Body of pancreas (tissue), 4 donors: ENCODE measurements at regions not wholly inside any gene's neighbourhood (a gene's known extent, or its start where the extent isn't known, plus 50 kb on each side); places are given as distances from the start of the nearest gene placed in this dataset.

Source experiments
- POLR2A ChIP-seq, 3 donors: fragments of 450-650 bp; IDR thresholded peaks; one replicate each; pipeline ENCODE4 v1.6.1; 2016; ENCODE audit warnings: antibody characterized with exemption in 3 of 3, mild to moderate bottlenecking in 2 of 3
- TF ChIP-seq, protein P1 (sequence below), 7 experiments: fragments of 450-650 bp in 4 of 7; fragments of 200-600 bp in 3 of 7; sonication (generic) in 3 of 7; IDR thresholded peaks; one replicate each; pipeline ENCODE4 v1.5.1; 2016 to 2019; ENCODE audit warnings: antibody characterized with exemption in 7 of 7

DNA sequence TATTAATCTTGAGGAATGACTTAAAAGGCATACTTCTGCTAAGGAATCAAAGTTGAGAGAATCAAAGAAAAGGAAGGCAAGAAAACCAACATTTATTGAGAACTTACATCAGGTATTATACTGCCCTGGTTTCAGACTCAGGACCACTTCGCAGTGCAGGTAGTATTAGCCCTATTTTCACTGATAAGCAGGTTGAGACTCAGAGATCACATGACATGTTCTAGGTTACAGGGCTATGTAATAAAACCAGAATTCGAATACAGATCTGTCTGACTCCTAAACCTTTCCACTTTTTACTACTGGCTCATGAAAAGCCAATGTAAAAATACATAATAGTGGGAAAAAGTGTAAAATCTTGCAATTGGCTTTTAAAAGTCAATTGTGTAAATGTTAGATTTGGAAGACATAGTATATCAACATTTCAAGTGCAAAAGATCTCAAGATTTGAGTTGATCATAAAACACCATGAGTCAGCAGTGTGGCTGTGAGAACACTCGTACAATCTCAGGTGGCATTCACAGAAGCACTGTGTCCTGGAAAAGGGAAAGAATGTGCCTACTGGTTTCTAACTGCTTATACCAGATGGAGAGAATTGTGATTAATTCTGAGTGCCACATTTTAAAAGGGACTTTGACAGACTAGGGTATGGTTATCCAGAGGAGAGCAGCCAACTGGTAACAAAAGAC, 195.8 kb upstream of the MKLN1 start:
- TF ChIP-seq, protein P1, sequence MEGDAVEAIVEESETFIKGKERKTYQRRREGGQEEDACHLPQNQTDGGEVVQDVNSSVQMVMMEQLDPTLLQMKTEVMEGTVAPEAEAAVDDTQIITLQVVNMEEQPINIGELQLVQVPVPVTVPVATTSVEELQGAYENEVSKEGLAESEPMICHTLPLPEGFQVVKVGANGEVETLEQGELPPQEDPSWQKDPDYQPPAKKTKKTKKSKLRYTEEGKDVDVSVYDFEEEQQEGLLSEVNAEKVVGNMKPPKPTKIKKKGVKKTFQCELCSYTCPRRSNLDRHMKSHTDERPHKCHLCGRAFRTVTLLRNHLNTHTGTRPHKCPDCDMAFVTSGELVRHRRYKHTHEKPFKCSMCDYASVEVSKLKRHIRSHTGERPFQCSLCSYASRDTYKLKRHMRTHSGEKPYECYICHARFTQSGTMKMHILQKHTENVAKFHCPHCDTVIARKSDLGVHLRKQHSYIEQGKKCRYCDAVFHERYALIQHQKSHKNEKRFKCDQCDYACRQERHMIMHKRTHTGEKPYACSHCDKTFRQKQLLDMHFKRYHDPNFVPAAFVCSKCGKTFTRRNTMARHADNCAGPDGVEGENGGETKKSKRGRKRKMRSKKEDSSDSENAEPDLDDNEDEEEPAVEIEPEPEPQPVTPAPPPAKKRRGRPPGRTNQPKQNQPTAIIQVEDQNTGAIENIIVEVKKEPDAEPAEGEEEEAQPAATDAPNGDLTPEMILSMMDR (IDR thresholded peaks at IDR 0.05), result no peak
- TF ChIP-seq POLR2A (IDR thresholded peaks at IDR 0.05), result no peak
